ENCODE measurements at regions not wholly inside any gene's neighbourhood (a gene's known extent, or its start where the extent isn't known, plus 50 kb on each side); places are given as distances from the start of the nearest gene placed in this dataset.

DNA sequence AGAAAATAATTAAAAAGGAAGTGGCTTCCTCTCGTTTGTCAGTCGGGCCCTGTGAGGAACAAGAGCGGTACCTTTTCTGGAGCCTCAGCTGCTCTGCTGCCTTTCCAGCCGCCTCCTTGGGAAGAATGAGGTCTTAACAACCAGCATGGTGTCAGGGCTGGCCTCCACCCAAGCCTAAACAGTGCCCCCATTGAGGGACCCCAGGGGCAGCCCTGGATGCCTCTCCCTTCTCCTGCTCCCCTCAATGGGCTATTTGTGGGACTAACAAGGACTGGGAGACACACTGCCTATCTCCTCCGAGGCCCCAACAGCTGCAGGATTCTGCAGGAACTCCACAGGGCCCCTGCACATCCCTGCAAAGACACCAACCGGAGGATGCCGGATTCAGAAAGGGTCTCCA lies 155.4 kb upstream of the MAP3K1 start:
- ATAC-seq = no peak
- Histone ChIP-seq H3K27ac (no peak overlapping the region), H3K4me3 (no peak overlapping the region), H3K36me3 (no peaks in the 10 kb centered on the region), H3K4me1 (no peaks in the 10 kb centered on the region), H3K27me3 (no peaks in the 10 kb centered on the region), H3K9me3 (no peaks in the 10 kb centered on the region)
- TF ChIP-seq, protein P1, sequence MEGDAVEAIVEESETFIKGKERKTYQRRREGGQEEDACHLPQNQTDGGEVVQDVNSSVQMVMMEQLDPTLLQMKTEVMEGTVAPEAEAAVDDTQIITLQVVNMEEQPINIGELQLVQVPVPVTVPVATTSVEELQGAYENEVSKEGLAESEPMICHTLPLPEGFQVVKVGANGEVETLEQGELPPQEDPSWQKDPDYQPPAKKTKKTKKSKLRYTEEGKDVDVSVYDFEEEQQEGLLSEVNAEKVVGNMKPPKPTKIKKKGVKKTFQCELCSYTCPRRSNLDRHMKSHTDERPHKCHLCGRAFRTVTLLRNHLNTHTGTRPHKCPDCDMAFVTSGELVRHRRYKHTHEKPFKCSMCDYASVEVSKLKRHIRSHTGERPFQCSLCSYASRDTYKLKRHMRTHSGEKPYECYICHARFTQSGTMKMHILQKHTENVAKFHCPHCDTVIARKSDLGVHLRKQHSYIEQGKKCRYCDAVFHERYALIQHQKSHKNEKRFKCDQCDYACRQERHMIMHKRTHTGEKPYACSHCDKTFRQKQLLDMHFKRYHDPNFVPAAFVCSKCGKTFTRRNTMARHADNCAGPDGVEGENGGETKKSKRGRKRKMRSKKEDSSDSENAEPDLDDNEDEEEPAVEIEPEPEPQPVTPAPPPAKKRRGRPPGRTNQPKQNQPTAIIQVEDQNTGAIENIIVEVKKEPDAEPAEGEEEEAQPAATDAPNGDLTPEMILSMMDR (IDR thresholded peaks at IDR 0.05) = no peak
- intact Hi-C loops (cut with DNase I) = no loop called here
- DNase-seq = no peak

DNA sequence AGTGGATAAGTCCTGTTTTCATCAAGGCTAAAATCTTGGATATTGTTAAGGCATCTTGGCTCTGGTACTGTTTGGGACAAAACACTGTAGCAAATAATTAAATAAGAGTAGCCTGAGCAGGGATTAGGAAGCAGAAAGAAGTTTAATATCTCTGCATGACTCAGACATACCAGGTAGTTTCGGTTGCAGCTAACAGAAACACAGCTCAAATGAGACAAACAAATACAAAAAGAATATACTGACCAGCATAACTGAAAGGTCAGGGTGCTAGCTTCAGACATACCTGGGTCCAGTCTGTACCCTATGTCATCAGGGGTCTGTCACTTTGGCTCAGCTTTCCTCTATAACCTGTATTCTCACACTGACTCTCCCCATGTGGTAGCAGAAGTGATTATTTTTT lies 156.4 kb upstream of the MAP3K1 start:
- Histone ChIP-seq H3K27me3 (no peaks in the 10 kb centered on the region), H3K9me3 (no peaks in the 10 kb centered on the region), H3K27ac (no peak overlapping the region), H3K4me1 (no peaks in the 10 kb centered on the region), H3K4me3 (no peak overlapping the region), H3K36me3 (no peaks in the 10 kb centered on the region)
- intact Hi-C loops (cut with DNase I) = no loop called here
- DNase-seq (no peak), ATAC-seq (no peak)
- TF ChIP-seq, protein P1 (IDR thresholded peaks at IDR 0.05) = no peak

- intact Hi-C loops (cut with DNase I) = no loop called here
- no peaks in the 10 kb centered on the region for H3K9me3 ChIP-seq
- no peaks in the 10 kb centered on the region for H3K36me3 ChIP-seq
- DNase-seq (no peak), ATAC-seq (no peak)
- TF ChIP-seq, protein P1 (IDR thresholded peaks at IDR 0.05) = no peak
- H3K4me3 ChIP-seq = no peak overlapping the region
- no peaks in the 10 kb centered on the region for H3K4me1 ChIP-seq
- no peaks in the 10 kb centered on the region for H3K27me3 ChIP-seq
- no peak overlapping the region for H3K27ac ChIP-seq
Measured at GRCh38 chr5:56656846-56657726, 158.3 kb upstream of the MAP3K1 start.

DNA sequence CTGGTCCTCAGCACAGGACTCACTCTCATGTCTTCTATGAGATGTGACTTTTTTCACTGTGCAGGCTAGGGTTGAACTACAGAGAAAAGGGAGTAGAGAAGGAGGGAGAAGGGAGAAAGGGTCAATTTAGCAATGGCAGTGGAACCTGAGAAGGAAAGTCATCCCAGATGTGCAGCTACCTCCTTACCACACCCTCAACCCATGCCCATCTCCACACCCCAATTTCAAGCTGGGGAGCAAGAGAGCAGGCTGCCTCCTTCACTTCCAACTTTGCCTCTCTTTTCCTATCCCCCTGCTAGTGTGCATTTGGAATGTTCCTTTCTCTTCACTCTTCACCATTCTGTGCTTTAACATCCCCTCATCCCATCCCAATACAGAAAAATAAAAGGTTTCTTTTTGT lies 163.5 kb upstream of the MAP3K1 start:
- Histone ChIP-seq H3K4me3 (no peak overlapping the region), H3K4me1 (no peaks in the 10 kb centered on the region), H3K27ac (no peak overlapping the region), H3K36me3 (no peaks in the 10 kb centered on the region), H3K27me3 (no peaks in the 10 kb centered on the region), H3K9me3 (no peaks in the 10 kb centered on the region)
- intact Hi-C loops (cut with DNase I) = no loop called here
- TF ChIP-seq, protein P1 (IDR thresholded peaks at IDR 0.05) = no peak
- no peak for ATAC-seq
- DNase-seq = no peak

GRCh38 chr5:56650386-56650785 lies 165.0 kb upstream of the MAP3K1 start:
- no peaks in the 10 kb centered on the region for H3K27me3 ChIP-seq
- no peaks in the 10 kb centered on the region for H3K36me3 ChIP-seq
- H3K27ac ChIP-seq = no peak overlapping the region
- intact Hi-C loops (cut with DNase I) = no loop called here
- no peak for ATAC-seq
- TF ChIP-seq, protein P1 (IDR thresholded peaks at IDR 0.05) = no peak
- DNase-seq = no peak
- H3K4me1 ChIP-seq = no peaks in the 10 kb centered on the region
- H3K4me3 ChIP-seq = no peak overlapping the region
- no peaks in the 10 kb centered on the region for H3K9me3 ChIP-seq

Data from upper lobe of right lung (tissue), 1 donor.